NT2/D1 (cell line): ENCODE measurements at regions not wholly inside any gene's neighbourhood (a gene's known extent, or its start where the extent isn't known, plus 50 kb on each side); places are given as distances from the start of the nearest gene placed in this dataset.

ENCODE experiments used
- DNase-seq: peaks from one replicate; pipeline ENCODE4 v3.0.0-alpha.2; 2011; ENCODE audit warnings: low read depth, low spot score
- H3K27me3 ChIP-seq: 2 replicates; pipeline ENCODE4 v1.6.0; 2011; ENCODE audit warnings: mild to moderate bottlenecking; ENCODE audit not compliant: insufficient read length, insufficient read depth
- H3K36me3 ChIP-seq: 2 replicates; pipeline ENCODE4 v1.6.1; 2011; ENCODE audit warnings: mild to moderate bottlenecking, low read length, mixed read lengths; ENCODE audit not compliant: insufficient read depth, insufficient read length
- H3K4me1 ChIP-seq: 2 replicates; pipeline ENCODE4 v1.5.1; 2011; ENCODE audit not compliant: insufficient read depth, insufficient read length
- H3K4me3 ChIP-seq: 2 replicates; pipeline ENCODE4 v1.5.1; 2011; ENCODE audit warnings: low read depth; ENCODE audit not compliant: insufficient read length
- H3K9ac ChIP-seq: 2 replicates; pipeline ENCODE4 v1.6.0; 2011; ENCODE audit warnings: low read depth; ENCODE audit not compliant: insufficient read length
- H3K9me3 ChIP-seq: 2 replicates; pipeline ENCODE4 v1.5.1; 2011; ENCODE audit warnings: mild to moderate bottlenecking, low read length; ENCODE audit not compliant: insufficient read depth
- SUZ12 ChIP-seq: IDR thresholded peaks from 2 replicates; pipeline ENCODE4 v1.6.1; 2011; ENCODE audit not compliant: insufficient read length, insufficient read depth; ENCODE audit errors: extremely low read depth
- YY1 ChIP-seq: IDR thresholded peaks from 2 replicates; pipeline ENCODE4 v1.6.1; 2011; ENCODE audit not compliant: insufficient read length, insufficient read depth
- ZNF274 ChIP-seq: IDR thresholded peaks from 2 replicates; pipeline ENCODE4 v1.6.1; 2011; ENCODE audit warnings: mild to moderate bottlenecking, low read depth, low read length

DNA sequence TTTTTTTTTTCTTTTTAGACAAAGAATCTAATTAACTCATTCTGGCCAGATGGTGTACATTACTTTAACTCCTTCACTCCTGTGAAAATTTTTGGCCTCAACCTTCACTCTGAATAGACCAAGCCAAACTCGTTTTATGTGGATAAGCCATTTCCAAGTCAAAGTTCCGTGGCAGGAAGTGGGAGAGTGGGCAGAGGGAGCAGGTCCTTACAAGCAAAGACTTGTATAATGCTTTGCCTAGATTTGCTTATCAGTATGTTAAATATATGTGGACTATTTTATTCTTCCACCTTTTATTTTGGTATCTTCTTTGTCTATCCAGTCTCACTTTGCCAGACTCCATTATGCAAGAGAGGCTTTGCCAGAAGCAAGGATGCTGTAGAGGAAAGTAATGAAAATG is 178.1 kb upstream of the TNP1 start:
- no peak overlapping the region for H3K9ac ChIP-seq
- no peak for TF ChIP-seq YY1
- TF ChIP-seq SUZ12 = no peak
- TF ChIP-seq ZNF274 = no peak
- no peaks in the 10 kb centered on the region for H3K36me3 ChIP-seq
- no peaks in the 10 kb centered on the region for H3K9me3 ChIP-seq
- H3K27me3 ChIP-seq = no peaks in the 10 kb centered on the region
- DNase-seq = no peak
- no peak overlapping the region for H3K4me3 ChIP-seq
- no peaks in the 10 kb centered on the region for H3K4me1 ChIP-seq

GRCh38 chr2:217037353-217037752 is 177.5 kb upstream of the TNP1 start:
- Histone ChIP-seq H3K27me3 (no peaks in the 10 kb centered on the region), H3K9me3 (no peaks in the 10 kb centered on the region), H3K4me3 (no peak overlapping the region), H3K4me1 (no peaks in the 10 kb centered on the region), H3K9ac (no peak overlapping the region), H3K36me3 (no peaks in the 10 kb centered on the region)
- TF ChIP-seq ZNF274 (no peak), SUZ12 (no peak), YY1 (no peak)
- no peak for DNase-seq

- Histone ChIP-seq H3K9ac (no peak overlapping the region), H3K9me3 (no peaks in the 10 kb centered on the region), H3K36me3 (no peaks in the 10 kb centered on the region), H3K27me3 (no peaks in the 10 kb centered on the region), H3K4me3 (no peak overlapping the region), H3K4me1 (no peaks in the 10 kb centered on the region)
- no peak for DNase-seq
- TF ChIP-seq SUZ12 (no peak), YY1 (no peak), ZNF274 (no peak)
These were observed 176.1 kb upstream of the TNP1 start for GRCh38 chr2:217035967-217036366.

DNA sequence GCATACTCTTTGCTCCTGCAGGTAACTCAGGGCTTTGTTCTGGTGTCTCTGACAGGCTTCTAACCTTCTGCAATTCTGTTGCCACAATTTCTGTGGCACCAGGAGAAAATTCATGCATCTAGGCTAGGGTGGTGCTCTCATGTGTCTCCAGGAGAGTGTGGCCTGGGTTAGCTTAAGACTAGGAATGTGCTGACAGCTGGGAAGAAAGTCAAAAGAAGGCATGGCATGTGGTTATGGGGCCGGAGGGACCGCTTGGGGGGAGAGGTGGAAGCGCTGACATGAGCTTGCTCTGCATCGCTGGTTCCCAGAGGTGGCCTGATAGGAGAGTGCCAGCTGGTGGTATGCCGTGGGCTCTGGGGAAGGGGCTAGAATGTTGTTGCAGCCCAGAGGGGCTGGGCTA is 173.3 kb upstream of the TNP1 start:
- Histone ChIP-seq H3K9ac (no peak overlapping the region), H3K9me3 (no peaks in the 10 kb centered on the region), H3K27me3 (no peaks in the 10 kb centered on the region), H3K4me1 (no peaks in the 10 kb centered on the region), H3K36me3 (no peaks in the 10 kb centered on the region), H3K4me3 (no peak overlapping the region)
- TF ChIP-seq SUZ12 = no peak
- TF ChIP-seq ZNF274 = no peak
- TF ChIP-seq YY1 = no peak
- DNase-seq = no peak

DNA sequence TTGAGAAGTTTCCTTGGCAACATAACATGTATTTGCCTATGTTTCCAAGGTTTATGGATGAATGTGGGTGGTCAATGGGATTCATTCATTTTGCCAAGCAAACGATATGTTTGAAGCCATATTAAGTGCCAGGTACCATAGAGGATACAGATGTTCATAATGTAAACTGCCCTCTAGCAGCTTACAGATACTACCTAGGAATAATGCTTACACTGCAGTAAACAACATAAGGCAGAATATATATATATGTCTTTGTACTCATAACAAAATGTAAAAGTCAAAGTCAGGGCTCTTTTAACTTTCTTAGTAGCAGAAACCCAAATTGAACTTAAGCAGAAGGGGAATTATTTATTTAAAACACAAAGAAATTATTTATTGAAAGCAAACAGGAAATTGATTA is 171.6 kb upstream of the TNP1 start:
- Histone ChIP-seq H3K9me3 (no peaks in the 10 kb centered on the region), H3K4me1 (no peaks in the 10 kb centered on the region), H3K9ac (no peak overlapping the region), H3K36me3 (no peaks in the 10 kb centered on the region), H3K4me3 (no peak overlapping the region), H3K27me3 (no peaks in the 10 kb centered on the region)
- TF ChIP-seq ZNF274 (no peak), SUZ12 (no peak), YY1 (no peak)
- no peak for DNase-seq

- H3K36me3 ChIP-seq = no peaks in the 10 kb centered on the region
- H3K4me3 ChIP-seq = no peak overlapping the region
- no peak for TF ChIP-seq ZNF274
- TF ChIP-seq SUZ12 = no peak
- no peak for TF ChIP-seq YY1
- H3K9ac ChIP-seq = no peak overlapping the region
- DNase-seq = no peak
- no peaks in the 10 kb centered on the region for H3K4me1 ChIP-seq
- H3K9me3 ChIP-seq = no peaks in the 10 kb centered on the region
- no peaks in the 10 kb centered on the region for H3K27me3 ChIP-seq
These were observed 170.2 kb upstream of the TNP1 start for GRCh38 chr2:217030081-217030480.

GRCh38 chr2:217028128-217028527 is 168.3 kb upstream of the TNP1 start:
- Histone ChIP-seq H3K4me3 (no peak overlapping the region), H3K9me3 (no peaks in the 10 kb centered on the region), H3K27me3 (no peaks in the 10 kb centered on the region), H3K4me1 (no peaks in the 10 kb centered on the region), H3K9ac (no peak overlapping the region), H3K36me3 (no peaks in the 10 kb centered on the region)
- DNase-seq = no peak
- no peak for TF ChIP-seq ZNF274
- TF ChIP-seq YY1 = no peak
- TF ChIP-seq SUZ12 = no peak

GRCh38 chr2:217027414-217027813 is 167.6 kb upstream of the TNP1 start:
- H3K4me3 ChIP-seq = no peak overlapping the region
- no peaks in the 10 kb centered on the region for H3K36me3 ChIP-seq
- H3K27me3 ChIP-seq = no peaks in the 10 kb centered on the region
- no peak overlapping the region for H3K9ac ChIP-seq
- H3K9me3 ChIP-seq = no peaks in the 10 kb centered on the region
- TF ChIP-seq YY1 = no peak
- no peak for TF ChIP-seq ZNF274
- no peak for TF ChIP-seq SUZ12
- DNase-seq = no peak
- H3K4me1 ChIP-seq = no peaks in the 10 kb centered on the region
